GM12873 (cell line): ENCODE measurements at regions not wholly inside any gene's neighbourhood (a gene's known extent, or its start where the extent isn't known, plus 50 kb on each side); places are given as distances from the start of the nearest gene placed in this dataset.
A peak's percentile ranks its signal among the peaks of the same experiment; 100 is the strongest.

Source experiments
- TF ChIP-seq, protein P1 (sequence below): IDR thresholded peaks from 2 replicates; pipeline ENCODE4 v1.5.1; 2012; ENCODE audit warnings: low read depth, mild to moderate bottlenecking, moderate library complexity, low read length, control low read depth; ENCODE audit not compliant: insufficient read depth; ENCODE audit errors: missing control alignments

GRCh38 chr2:193980599-193980998 is 1676.4 kb upstream of the SLC39A10 start:
- TF ChIP-seq, protein P1, sequence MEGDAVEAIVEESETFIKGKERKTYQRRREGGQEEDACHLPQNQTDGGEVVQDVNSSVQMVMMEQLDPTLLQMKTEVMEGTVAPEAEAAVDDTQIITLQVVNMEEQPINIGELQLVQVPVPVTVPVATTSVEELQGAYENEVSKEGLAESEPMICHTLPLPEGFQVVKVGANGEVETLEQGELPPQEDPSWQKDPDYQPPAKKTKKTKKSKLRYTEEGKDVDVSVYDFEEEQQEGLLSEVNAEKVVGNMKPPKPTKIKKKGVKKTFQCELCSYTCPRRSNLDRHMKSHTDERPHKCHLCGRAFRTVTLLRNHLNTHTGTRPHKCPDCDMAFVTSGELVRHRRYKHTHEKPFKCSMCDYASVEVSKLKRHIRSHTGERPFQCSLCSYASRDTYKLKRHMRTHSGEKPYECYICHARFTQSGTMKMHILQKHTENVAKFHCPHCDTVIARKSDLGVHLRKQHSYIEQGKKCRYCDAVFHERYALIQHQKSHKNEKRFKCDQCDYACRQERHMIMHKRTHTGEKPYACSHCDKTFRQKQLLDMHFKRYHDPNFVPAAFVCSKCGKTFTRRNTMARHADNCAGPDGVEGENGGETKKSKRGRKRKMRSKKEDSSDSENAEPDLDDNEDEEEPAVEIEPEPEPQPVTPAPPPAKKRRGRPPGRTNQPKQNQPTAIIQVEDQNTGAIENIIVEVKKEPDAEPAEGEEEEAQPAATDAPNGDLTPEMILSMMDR: no peak

GRCh38 chr2:193973781-193974180 is 1683.2 kb upstream of the SLC39A10 start:
- TF ChIP-seq, protein P1: no peak

- TF ChIP-seq, protein P1: no peak
Measured at GRCh38 chr2:193966590-193966989, 1690.4 kb upstream of the SLC39A10 start.

- TF ChIP-seq, protein P1: no peak
Measured at GRCh38 chr2:193965263-193965662, 1691.8 kb upstream of the SLC39A10 start.

DNA sequence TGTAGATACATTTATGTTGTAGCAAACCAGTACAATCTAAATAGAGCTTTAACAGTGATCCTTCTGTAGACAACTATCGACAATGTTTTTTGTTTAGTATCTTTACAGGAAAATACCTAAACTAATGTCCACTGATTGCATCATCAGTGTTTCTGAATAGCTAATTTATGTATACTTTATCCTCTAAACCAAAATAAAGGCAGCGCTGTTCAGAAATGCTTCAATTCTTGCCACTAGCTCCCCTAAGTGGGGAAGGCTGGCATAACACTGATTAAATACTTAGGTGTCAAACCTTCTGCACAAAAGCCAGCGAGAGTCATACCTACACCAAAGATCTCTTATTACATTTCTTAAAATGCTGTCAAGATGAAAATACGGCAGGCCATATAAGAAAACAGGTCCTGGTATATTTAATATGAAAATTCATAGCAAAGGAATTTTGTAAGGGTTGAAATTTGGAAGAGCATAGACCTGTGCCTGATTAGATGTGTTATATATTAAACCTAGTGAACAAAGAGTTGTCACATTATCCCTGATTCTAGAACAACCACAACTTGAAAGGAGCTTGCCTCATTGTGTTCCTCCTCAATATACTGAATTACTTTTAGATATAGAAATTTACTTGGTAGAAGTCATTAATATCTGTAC is 1693.4 kb upstream of the SLC39A10 start:
- TF ChIP-seq, protein P1: peak; percentile 49

GRCh38 chr2:193946806-193947205 is 1710.2 kb upstream of the SLC39A10 start:
- TF ChIP-seq, protein P1: no peak

DNA sequence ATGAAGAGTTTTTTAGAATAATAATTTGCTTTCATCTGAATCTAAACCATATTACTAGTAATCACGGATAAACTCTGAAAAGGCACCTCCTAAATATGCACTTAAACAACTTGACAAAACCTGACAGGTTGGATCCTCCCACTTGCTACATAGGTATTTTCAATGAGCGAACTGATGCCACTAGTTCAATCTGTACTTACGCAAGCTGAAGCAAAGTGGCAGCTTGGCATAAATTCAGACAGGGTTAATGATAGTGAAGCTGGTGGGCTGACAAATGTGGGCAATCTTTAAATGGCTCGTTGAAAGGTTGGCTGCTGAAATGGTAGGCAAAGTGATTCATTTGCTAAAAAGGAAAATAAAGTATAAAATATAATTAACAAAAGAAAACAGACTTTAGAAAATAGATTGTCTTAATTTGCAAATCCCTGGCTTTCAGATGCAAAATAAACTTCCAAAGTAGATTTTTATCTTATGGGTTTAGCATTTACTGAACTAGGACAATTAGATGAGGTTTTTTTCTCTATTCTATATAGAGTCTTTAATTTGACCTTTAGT is 1713.5 kb upstream of the SLC39A10 start:
- TF ChIP-seq, protein P1: no peak
